Colonic mucosa (tissue), 4 donors: ENCODE measurements at regions not wholly inside any gene's neighbourhood (a gene's known extent, or its start where the extent isn't known, plus 50 kb on each side); places are given as distances from the start of the nearest gene placed in this dataset.

Experiments
- DNase-seq: peaks from one replicate; pipeline ENCODE4 v3.0.0-alpha.2; 2020
- H3K27ac ChIP-seq: fragments of 200-600 bp; one replicate; pipeline ENCODE4 v1.8.0; 2021
- H3K27me3 ChIP-seq: fragments of 200-600 bp; one replicate; pipeline ENCODE4 v1.8.0; 2021
- H3K36me3 ChIP-seq: fragments of 200-600 bp; one replicate; pipeline ENCODE4 v1.8.0; 2021
- H3K4me1 ChIP-seq: fragments of 200-600 bp; one replicate; pipeline ENCODE4 v1.8.0; 2021; ENCODE audit warnings: mild to moderate bottlenecking
- H3K4me3 ChIP-seq: fragments of 200-600 bp; one replicate; pipeline ENCODE4 v1.8.0; 2021
- H3K9ac ChIP-seq, 2 donors: one replicate each; pipeline ENCODE4 v1.7.0; 2013; ENCODE audit warnings: control low read depth in 2 of 2, low read depth in 2 of 2, low read length in 2 of 2
- H3K9me3 ChIP-seq: fragments of 200-600 bp; one replicate; pipeline ENCODE4 v1.8.0; 2021
- intact Hi-C: fragments of 100-400 bp; cut with DNase I; formaldehyde crosslinking; loops from one replicate; pipeline ENCODE4 v1.14.1; 2022
- TF ChIP-seq, protein P1 (sequence below): fragments of 200-600 bp; IDR thresholded peaks from one replicate; pipeline ENCODE4 v1.8.0; 2022; ENCODE audit warnings: antibody characterized with exemption, mild to moderate bottlenecking
- donor health status: healthy.
- donor health status: DM: no; HTN: no; CAD: no.
- donor health status: DM: no; HTN: no; CAD: no.

DNA sequence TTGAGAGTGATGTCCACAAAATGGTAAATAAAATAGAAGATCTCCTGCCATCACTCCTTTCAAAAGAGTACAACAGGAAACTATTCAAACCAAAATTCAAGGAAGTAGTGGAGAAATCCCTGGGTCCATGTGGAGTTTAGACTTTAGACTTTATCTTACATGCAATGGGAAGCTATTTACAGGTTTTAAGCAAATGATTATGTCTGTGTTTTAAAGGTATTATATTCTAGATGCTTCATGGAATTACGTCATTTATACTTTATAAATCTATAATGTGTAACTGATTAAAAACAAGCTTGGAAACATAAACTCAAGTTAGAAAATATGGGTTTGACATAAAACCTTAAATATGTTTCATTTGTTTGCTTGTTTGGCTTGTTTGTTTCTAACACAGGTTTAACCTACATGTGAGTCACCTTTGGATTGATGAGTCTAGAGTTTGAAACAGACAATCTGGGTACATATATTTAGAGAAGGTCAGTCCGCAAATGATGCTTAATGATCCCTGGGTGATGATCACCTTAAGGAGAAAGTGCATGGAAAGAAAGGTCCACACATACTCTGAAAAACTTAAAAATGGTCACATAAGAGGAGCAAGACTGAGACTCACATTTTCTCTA, 519.6 kb upstream of the AGA start:
- Histone ChIP-seq H3K9me3 (no peaks in the 10 kb centered on the region), H3K4me3 (no peak overlapping the region), H3K9ac (no peak overlapping the region), H3K27ac (no peak overlapping the region), H3K27me3 (no peaks in the 10 kb centered on the region), H3K36me3 (no peaks in the 10 kb centered on the region), H3K4me1 (no peaks in the 10 kb centered on the region)
- no peak for DNase-seq
- TF ChIP-seq, protein P1, sequence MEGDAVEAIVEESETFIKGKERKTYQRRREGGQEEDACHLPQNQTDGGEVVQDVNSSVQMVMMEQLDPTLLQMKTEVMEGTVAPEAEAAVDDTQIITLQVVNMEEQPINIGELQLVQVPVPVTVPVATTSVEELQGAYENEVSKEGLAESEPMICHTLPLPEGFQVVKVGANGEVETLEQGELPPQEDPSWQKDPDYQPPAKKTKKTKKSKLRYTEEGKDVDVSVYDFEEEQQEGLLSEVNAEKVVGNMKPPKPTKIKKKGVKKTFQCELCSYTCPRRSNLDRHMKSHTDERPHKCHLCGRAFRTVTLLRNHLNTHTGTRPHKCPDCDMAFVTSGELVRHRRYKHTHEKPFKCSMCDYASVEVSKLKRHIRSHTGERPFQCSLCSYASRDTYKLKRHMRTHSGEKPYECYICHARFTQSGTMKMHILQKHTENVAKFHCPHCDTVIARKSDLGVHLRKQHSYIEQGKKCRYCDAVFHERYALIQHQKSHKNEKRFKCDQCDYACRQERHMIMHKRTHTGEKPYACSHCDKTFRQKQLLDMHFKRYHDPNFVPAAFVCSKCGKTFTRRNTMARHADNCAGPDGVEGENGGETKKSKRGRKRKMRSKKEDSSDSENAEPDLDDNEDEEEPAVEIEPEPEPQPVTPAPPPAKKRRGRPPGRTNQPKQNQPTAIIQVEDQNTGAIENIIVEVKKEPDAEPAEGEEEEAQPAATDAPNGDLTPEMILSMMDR: no peak
- intact Hi-C loops: no loop called here

GRCh38 chr4:177964061-177964460, 521.8 kb upstream of the AGA start:
- H3K9ac ChIP-seq: no peak overlapping the region
- no peak overlapping the region for H3K4me3 ChIP-seq
- no peaks in the 10 kb centered on the region for H3K9me3 ChIP-seq
- TF ChIP-seq, protein P1: no peak
- no peaks in the 10 kb centered on the region for H3K4me1 ChIP-seq
- intact Hi-C loops: no loop called here
- H3K36me3 ChIP-seq: no peaks in the 10 kb centered on the region
- no peak overlapping the region for H3K27ac ChIP-seq
- DNase-seq: no peak
- no peaks in the 10 kb centered on the region for H3K27me3 ChIP-seq

- no peak overlapping the region for H3K9ac ChIP-seq
- H3K36me3 ChIP-seq: no peaks in the 10 kb centered on the region
- no peak overlapping the region for H3K27ac ChIP-seq
- DNase-seq: no peak
- H3K27me3 ChIP-seq: no peaks in the 10 kb centered on the region
- TF ChIP-seq, protein P1: no peak
- H3K4me1 ChIP-seq: no peaks in the 10 kb centered on the region
- intact Hi-C loops: no loop called here
- H3K4me3 ChIP-seq: no peak overlapping the region
- H3K9me3 ChIP-seq: no peaks in the 10 kb centered on the region
Measured at GRCh38 chr4:177964693-177965168, 522.5 kb upstream of the AGA start.

DNA sequence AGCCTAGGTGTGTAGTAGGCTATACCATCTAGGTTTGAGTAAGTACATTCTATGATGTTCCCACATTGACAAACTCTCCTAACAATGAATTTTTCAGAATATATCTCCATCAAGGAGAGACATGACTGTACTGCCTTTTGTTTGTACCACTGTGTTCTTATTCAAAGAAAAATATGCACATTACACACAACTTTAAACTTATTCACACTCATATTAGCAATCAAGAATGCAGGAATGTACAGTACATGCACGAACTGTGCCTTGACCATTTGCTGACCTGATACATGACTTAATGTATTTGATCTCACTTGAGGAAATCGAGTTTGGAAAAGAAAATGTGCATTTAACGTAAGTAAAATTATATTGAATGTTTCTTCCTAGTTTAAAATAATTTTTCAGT, 525.1 kb upstream of the AGA start:
- TF ChIP-seq, protein P1: no peak
- Histone ChIP-seq H3K9ac (no peak overlapping the region), H3K27me3 (no peaks in the 10 kb centered on the region), H3K4me1 (no peaks in the 10 kb centered on the region), H3K9me3 (no peaks in the 10 kb centered on the region), H3K4me3 (no peak overlapping the region), H3K27ac (no peak overlapping the region), H3K36me3 (no peaks in the 10 kb centered on the region)
- intact Hi-C loops: no loop called here
- DNase-seq: no peak

DNA sequence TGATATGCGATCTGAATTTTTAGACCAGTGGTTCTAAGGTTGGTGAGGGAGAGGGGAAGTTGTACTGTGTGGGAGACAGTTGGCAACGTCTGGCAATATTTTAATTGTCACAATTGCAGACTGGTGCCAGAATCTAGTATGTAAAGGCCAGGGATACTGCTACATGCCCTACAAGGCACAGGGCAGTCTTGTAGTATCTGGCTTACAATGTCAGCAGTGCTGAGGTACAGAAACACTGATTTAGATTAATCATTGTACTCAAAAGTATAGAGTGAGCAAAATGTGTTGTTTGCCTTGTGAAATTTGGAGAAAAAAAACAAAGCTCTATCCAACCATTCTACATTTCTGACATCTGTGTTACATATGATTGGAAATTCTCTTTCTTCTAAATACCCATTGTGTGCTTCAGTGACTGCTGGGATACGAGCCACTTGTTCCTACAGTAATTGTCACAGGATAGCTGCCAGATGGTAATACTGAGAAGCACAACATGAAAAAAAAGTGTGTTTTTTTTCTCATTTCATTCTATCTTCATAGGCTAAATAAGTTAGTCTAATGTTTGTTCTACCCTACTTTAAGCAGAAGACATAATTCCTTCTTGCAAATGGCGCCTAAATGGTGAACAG, 526.7 kb upstream of the AGA start:
- no peaks in the 10 kb centered on the region for H3K27me3 ChIP-seq
- H3K9ac ChIP-seq: no peak overlapping the region
- no peaks in the 10 kb centered on the region for H3K9me3 ChIP-seq
- no peaks in the 10 kb centered on the region for H3K4me1 ChIP-seq
- no peak overlapping the region for H3K27ac ChIP-seq
- TF ChIP-seq, protein P1: no peak
- H3K4me3 ChIP-seq: no peak overlapping the region
- intact Hi-C loops: no loop called here
- no peak for DNase-seq
- no peaks in the 10 kb centered on the region for H3K36me3 ChIP-seq
